Activated CD4-positive, alpha-beta T cell treated with anti-CD3 and anti-CD28 coated beads for 4 hours (primary cell): ENCODE measurements at regions not wholly inside any gene's neighbourhood (a gene's known extent, or its start where the extent isn't known, plus 50 kb on each side); places are given as distances from the start of the nearest gene placed in this dataset.
"Not testable (repeated sequence)": the region's sequence is repeated elsewhere in the genome, so short reads cannot be mapped to it uniquely, and the experiment has no call there.

Experiments used
- DNase-seq, 2 donors: peaks; one replicate each; pipeline ENCODE4 v3.0.0-alpha.2; 2020

DNA sequence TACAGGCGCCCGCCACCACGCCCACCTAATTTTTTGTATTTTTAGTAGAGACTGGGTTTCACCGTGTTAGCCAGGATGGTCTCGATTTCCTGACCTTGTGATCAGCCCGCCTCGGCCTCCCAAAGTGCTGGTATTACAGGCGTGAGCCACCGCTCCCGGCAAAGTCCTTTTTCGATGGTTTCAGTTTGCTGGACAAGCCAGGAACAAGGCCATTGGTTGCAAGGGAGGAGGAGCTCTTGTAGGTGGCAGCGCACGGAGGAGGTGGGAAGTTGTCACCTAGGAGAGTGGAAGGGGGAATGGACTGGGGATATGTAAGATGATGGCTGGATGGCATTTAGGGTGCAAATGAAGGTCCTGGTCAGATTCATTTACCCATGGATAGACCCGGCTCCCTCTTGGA is 218.5 kb upstream of the ATP6AP2 start:
- DNase-seq, result not testable (repeated sequence)

DNA sequence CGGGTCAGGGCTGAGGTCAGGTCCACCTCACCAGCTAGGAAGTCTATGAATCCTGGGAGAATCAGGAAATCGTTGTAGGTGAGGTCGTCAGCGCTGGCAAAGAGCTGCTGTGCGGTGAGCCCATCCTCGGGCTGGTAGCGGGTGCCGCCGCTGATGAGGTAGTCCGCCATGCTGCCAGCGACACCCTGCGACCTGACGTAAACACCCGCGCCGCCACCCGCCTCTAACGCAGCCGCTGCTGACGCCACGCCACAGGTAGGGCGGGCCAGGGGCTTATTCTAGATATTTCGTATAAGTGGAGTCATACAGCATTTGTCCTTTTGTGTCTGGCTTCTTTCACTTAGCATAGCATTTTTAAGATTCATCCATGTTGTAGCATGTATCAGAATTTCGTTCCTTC is 220.2 kb upstream of the ATP6AP2 start:
- no peak for DNase-seq

DNA sequence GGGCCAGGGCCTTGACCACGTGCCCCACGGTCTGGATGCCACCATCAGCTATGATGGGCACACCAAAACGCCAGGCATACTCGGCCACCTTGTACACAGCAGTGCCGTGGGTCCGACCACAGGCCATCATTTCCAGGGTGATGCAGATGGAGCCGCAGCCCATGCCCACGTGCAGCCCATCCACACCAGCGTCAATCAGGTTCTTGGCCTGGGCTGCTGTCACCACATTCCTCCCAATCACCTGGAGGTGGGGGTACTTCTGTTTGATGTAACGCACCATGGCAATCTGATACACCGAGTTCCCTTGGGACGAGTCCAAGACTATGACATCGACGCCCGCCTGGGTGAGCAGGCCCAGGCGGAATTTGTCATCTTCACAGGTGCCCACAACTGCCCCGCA is 221.2 kb upstream of the ATP6AP2 start:
- DNase-seq, result no peak

DNA sequence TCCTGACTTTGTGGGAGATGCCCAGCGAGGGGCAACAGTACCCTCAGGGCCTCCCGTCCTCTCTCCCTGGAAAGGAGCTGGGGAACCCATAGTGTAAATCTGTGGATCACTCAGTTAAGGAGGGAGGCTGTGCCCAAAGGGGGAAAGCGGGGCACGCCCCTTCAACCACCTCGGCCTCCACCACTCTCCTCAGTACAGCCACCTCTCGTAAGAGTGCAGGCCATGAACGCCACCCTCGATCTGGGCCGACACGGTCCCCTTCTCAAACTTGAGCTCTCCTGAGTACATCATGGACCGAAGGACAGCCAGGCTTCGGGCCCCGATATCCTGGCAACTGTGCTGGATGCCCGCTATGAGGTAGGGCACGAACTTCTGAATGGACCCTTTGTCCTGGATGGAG is 221.8 kb upstream of the ATP6AP2 start:
- DNase-seq, result no peak

DNA sequence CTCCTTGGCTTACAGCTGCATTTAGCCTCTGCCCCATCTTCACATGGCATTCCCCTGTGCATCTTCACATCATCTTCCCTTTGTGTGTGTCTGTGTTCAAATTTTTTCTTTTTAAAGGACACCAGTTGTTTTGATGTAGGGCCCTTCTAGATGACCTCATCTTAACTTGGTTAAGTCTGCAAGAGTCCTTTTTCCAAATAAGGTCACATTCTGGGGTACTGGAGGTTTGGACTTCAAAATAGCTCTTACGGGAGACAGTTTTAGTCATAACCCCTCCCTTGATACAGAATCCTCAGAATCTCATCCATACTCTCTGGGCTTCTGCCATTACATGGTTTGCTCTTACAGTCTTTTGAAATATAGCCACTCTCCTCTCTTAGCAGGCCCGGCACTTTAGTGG is 231.5 kb upstream of the ATP6AP2 start:
- DNase-seq, result no peak

DNA sequence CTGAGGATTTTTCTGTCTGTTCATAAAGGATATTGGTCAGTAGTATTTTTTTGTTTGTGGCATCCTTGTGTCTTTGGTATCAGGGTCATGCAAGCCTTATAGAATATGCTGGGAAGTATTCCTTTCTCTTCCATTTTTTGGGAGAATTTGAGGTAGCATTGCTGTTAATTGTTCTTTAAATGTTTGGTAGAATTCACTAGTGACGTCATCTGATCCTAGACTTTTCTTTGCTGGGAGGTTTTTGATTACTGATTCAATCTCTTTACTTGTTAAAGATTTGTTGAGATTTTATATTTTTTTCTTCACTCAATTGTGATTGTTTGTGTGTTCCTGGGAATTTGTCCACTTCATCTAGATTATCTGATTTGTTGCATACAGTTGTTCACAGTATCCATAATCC is 234.4 kb upstream of the ATP6AP2 start:
- DNase-seq, result no peak

DNA sequence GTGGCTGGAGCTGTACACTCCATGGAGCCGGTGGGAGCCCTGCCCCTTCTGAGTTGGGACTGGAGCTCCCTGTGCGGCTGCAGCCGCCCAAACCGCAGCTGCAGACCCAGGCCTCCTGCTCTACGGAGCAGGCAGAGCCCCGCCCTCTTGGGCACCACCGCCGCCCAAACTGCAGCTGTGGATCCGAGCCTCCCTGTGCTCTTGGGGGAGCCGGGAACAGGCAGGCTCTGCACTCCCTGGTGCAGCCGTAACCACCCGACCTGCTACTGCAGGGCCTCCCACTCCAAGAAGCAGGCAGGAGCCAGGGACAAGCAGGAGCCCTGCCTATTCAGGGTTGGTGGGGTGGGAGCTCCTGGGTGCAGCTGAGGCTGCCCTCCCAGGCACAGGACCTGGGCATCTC is 237.5 kb upstream of the ATP6AP2 start:
- DNase-seq, result no peak

DNA sequence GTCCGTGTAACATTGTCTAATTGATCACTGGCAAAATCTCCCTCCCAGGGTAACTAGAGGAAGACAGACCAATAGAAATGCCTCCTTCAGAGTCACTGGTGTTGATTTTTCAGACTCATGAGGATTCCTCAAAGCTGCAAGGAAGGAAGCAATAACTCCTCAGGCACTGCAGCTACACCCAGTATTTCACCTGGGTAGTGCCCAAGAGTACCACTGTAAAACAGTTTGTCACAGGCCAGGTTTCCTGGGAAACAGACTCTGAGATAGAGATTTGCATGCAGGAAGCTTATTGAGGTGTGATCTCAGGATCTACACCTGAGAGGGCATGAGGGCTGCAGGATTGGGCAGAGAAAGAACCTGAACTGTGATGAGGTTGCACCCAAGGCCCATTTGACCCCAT is 240.7 kb upstream of the ATP6AP2 start:
- DNase-seq, result no peak

DNA sequence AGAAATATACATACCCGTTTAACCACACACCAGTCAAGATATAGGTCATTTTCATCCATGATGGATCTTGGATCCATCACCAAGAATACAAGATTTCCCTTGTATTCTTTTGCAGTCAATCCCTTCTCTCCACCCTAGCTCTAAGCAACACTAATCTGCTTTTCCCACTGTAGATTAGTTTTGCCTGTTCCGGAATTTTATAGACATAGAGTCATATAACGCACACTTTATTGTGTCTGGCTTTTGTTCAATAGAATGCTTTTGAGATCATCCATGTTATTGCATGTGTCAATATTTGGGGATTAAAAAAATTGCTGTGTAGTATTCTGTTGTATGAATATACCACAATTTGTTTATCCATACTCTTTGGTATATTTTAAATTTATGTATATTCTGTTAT is 235.6 kb upstream of the BCOR start:
- no peak for DNase-seq

DNA sequence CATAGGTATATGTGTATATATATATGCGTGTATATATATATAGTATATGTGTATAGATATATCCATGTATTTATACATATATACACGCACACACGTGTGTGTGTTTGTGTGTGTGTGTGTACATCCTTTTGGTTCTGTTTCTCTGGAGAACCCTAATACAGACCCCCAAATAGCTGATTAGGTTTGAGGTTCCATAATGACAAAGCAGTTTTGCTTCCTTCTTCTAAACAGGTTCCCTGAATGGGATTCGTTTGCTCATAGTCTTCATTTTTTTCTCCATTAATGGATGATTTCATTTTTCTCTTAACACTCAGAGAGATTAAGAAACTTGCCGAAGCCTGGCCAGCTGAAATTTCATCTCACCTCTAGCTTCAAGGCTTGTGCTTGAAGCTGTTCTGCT is 234.0 kb upstream of the BCOR start:
- DNase-seq, result no peak

DNA sequence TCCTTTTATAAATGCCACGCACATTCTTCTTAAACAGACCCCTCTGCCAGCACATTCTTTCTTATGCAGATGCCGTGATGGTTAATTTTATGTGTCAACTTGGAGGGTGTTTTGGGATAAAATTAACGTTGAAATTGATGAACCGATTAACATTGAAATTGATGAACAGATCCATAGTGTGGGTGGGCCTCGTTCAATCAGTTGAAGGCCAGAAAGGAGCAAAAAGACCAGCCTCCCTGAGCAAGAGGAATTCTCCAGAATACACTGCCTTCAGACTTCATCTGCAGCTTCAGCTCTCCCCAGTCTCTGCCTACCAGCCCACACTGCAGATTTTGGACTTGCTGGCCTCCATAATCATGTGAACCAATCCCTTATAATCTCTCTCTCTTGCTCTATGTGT is 233.6 kb upstream of the BCOR start:
- DNase-seq, result no peak

DNA sequence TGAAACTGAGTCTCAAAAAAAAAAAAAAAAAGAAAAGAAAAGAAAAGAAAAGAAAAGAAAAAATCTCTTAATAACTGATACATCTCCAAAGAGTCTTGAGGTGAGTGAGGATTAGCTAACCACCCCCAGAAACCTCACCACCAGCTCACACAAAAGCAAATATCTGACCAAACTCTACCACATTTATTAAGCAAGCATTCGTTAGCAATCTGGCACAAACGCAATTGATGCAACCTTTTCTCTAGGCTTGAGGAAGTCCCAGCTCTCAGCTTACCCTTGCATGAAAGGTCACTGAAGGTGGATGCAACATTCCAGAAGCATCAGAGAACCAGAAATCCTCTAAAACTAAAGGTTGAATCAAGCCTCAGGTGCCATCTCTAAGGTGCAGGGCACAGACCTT is 231.9 kb upstream of the BCOR start:
- DNase-seq, result no peak

DNA sequence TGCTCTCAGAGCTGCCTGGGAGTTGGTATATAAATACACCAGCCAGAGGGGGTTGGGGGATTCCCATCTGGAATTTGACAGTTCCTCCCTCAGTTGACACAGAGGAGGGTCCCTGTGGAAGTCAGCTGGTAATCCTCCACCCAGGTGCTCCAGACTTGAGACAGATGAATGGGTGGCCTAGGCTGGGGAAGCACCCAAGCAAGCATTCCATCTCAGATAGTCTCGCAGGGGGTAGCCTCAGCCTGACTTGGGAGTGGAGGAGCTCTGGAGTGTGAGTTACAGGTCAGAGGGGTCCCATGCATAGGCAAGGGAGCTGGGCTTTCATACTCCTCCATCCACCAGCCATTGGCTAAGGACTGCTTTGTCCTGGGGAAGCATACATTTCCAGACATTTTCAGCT is 229.3 kb upstream of the BCOR start:
- DNase-seq, result no peak

DNA sequence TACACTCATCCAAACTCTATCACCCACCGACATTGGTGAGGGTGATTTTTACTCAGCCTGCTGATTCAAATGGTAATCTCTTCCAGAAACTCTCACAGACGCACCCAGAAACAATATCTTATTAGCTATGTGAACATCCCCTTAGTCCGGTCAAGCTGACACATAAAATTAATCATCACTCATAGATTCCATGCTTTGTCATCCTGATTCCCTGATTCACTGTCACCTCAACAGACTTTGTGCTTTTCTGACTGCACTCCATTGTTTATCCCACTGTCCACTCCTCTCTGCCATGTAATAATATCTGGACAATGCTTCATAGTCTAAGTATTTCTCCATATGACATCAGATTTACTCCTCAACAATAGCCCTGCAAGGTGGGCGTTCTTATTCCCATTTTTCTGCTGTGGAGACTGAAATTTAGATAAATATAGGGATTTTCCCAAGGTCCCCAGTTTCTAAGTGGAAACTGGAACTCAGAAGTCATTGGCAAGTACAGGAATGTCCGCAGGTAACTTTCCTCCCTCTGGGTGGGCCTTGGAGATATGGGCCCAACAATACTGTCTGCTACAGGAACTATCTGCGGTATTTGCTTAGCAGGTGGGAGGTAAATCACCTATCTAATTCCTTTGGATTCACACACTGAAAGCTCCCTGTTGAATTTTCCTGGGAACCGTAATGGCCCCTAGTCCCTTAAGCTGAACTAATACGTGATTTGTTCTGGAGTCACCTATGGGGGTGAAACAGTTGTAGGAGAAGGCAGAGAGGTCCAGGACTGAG is 228.6 kb upstream of the BCOR start:
- DNase-seq, result no peak

DNA sequence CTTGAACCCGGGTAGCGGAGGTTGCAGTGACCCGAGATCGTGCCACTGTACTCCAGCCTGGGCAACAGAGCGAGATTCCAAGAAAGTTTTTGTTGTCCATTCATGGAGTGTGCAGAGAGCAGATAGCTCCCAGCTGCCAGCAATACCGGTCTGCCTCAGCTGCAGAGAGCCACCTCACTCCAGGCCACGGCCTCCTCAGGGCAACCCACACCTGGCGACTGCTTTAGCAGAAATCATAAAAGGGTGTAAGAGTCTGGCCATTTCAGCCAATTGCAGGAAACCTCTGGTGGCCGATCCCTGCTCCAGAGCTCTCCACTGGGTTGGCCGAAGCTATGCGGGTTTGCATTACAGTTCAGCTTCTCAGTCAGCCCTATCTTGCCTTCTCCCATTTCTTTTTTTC is 227.4 kb upstream of the BCOR start:
- no peak for DNase-seq

DNA sequence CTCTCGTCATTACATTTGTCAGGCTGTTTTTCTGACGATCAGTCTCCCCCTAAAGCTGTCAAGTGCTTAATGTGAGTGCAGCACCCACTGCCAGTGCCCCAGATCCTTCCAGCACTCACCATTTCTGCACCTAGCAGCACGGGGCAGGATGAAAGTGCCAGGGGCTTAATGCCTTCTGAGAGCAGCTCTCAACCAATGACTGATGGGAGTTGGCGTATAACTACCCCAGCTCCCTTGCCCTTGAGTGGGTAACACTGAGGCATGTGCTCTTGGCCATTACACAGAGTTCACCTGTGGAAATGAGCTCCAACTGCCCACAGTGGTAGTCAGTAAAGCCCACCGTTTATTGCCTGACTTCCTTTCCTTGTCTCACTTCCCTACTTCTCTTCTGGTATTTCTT is 226.2 kb upstream of the BCOR start:
- no peak for DNase-seq

DNA sequence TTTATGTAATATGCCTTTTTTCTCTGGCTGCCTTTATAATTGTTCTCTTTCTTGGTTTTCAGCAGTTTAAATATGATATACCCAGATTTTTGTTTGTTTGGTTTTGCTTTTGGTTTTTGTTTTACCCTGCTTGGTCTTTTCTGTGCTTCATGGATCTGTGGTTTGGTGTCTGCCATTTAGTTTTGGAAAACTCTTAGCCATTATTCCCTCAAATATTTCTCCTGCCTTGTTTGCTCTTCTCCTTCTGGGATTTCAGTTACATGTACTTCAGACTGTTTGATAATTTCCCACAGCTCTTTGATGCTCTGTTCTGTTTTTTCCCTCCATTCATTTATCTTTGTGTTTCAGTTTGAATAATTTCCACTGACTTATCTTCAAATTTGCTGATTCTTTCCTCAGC is 223.1 kb upstream of the BCOR start:
- no peak for DNase-seq

DNA sequence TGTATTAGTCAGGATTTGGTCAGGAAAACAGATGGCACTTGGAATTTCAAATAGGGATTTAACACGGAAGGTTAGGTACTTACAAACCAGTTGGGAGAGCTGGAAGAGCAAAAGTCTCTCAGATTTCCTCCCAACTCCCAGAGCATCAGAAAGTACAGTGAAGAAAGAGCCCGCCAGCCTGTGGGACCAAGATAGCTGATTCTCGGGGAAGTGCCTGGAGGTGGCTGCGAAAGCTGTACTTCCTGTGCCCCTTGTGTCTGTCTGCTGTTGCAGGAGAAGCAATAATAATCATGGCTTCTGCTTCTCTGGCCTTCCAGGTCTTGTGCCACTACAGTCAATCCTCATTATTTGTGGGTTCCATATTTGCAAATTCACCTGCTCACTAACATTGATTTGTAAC is 221.0 kb upstream of the BCOR start:
- no peak for DNase-seq

DNA sequence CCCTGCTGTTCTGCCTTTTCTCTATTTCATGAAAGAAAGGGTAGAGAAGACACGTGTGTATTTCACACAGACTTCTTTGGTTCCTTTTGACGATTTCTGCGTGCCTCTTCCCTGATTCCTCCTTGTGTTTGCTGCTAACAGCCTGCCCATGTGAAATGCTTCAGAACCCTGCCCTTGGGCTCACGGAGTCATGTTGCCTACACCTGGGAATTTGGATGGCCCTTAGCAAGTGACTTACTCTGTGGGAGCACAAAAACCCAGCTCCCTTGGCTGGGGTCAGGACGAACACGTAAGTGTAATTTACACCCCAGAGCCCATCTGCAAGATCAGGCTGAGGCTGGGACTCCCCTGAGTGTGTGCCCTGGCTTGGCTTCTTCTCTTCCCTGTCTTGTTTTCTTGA is 220.3 kb upstream of the BCOR start:
- DNase-seq, result no peak

DNA sequence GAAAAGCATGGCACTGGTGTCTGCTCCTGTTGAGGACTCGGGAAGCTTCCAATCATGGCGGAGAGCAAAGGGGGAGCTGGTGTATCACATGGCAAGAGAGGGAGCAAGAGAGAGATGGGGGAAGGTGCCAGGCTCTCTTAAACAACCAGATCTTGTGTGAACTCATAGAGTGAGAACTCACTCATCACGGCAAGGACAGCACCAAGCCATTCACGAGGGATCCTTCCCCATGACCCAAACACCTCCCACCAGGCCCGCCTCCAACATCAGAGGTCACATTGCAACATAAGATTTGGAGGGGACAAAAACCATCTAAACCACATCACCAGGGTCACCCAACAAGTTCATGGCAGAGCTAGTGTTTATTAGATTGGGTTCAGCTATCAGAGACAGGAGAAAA is 218.7 kb upstream of the BCOR start:
- no peak for DNase-seq

DNA sequence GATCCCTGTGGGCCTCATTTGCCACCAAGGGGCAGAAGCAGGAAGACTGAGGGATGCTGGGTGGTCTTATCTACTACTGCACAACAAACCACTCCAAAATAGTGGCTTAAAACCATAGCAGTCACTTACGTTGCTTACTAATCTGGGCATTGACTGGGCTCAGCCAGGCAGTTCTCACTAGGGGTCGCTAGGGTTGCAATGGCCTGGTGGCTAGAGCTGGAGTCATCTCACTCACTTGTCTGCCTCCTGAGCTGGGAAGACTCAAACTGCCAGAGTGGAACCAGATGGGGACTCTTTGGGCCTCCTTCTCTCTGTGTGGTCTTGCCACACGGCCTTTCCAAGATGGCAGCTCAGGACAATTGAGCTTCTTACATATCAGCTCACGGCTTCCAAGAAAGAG is 216.3 kb upstream of the BCOR start:
- no peak for DNase-seq

DNA sequence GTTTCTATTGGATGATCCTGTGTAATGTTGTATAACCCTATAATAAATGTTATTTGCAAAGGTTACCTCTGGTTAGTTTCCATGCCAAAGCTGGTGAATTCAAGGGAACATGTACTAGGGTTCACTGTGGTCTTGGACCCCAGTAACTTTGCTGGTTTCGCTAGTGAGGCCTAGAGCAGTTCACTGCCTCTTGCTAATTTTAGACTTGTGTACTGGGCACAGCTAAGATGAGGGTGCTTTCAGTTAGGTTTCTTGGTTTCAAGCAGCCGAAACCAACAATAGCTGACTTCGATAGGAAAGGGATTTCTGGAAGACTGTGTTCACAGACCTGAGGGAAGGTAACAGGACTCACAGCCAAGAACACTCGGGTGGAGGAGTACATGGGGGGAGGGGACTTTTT is 215.5 kb upstream of the BCOR start:
- no peak for DNase-seq

DNA sequence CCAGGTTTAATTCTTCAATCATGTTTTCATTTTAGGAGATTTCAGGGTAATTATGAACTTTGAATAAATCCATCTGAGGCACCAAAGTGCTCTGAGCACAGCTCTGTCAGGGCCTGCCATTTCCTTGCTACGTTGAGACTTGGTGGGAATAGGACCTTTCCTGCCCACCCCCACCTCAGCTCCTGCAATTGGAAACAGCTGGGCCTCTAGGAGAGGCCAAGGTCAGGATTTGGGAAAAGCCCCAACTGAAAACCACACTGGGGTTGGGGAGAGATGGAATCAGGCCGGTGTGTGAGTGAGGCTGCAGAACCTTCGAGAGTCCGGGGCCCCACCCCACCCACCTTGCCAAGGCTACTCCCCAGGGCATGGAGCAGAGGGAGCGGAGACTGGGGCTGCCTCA is 212.7 kb upstream of the BCOR start:
- DNase-seq, result no peak

DNA sequence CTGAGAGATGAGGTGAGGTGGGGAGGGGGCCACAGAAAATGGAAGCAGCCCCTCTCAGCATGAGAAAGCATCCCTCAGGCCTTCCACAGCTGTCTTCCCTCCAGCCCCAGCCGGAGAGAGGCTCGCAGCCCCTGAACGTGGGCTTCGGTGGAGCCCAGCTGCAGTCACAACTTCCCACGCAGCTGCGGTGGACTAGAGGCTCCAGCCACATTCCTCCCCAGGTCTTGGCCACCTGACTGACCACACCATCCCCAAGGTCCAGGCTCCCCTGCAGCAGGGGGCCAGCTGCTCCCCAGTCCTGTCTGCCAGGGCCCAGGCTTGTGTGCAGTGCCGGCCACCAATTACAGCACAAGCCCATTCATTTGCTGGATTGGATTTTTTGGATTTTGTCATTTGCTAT is 212.3 kb upstream of the BCOR start:
- no peak for DNase-seq

DNA sequence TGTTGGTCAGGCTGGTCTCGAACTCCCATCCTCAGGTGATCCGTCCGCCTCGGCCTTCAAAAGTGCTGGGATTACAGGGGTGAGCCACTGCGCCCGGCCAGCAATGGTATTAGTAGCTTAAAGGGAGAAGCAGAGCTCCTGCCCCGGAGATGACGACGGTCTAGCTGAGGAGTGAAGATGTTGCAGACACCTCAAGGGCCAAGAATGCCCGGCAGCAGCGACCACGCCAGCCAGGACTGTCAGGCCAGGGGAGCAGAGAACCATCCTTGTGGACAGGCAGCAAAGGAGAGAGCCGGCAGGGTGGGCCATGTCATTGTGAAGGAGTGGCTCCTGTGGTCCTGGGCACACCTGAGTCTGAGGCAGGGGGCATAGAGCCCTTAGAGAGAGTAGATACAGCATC is 210.1 kb upstream of the BCOR start:
- DNase-seq, result no peak

DNA sequence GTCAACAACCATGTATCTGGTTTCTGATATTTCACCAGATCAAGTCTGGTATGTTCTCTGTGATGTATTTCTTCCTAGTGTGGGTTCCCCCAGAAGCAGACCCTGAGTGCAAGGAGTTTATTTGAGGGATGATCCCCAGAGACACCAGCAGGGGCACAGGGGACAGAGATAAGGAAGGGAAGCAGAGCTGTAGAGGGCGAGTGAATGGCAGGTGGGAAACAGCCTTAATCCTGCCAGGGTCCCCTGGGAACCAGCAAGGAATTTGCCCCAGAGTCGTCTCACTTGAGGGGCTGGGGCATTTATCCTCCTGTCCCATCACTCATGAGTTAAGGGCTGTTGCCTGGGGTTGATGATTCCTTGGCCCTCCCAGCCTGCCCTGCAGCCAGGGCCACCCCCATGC is 206.4 kb upstream of the BCOR start:
- no peak for DNase-seq
